Activated CD4-positive, alpha-beta T cell treated with anti-CD3 and anti-CD28 coated beads for 1 hour (primary cell): ENCODE measurements at regions not wholly inside any gene's neighbourhood (a gene's known extent, or its start where the extent isn't known, plus 50 kb on each side); places are given as distances from the start of the nearest gene placed in this dataset.
"Not testable (repeated sequence)": the region's sequence is repeated elsewhere in the genome, so short reads cannot be mapped to it uniquely, and the experiment has no call there.

ENCODE experiments used
- DNase-seq: peaks from one replicate; pipeline ENCODE4 v3.0.0-alpha.2; 2020

- no peak for DNase-seq
Measured at GRCh38 chr9:134547161-134548100, 94.2 kb upstream of the COL5A1 start.

DNA sequence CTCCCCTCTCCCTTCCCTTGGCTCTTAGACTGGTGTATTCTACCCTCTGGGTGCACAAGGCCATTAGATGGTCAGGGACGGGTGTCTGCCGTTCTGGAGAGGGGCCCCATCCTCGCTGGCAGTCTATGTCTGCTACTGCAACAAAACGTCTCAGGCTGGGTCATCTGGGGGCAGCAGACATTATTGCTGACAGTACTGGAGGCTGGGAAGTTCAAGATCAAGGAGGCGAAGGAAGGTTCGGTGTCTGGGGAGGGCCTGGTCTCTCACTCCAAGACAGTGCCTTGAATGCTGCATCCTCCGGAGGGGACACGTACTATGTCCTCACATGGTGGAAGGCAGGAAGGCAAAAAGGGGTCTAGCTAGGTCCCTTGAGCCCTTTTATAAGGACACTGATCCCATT, 93.4 kb upstream of the COL5A1 start:
- no peak for DNase-seq

GRCh38 chr9:134548618-134549017, 93.0 kb upstream of the COL5A1 start:
- DNase-seq = no peak

- no peak for DNase-seq
Measured at GRCh38 chr9:134549336-134549735, 92.3 kb upstream of the COL5A1 start.

GRCh38 chr9:134550081-134550480, 91.5 kb upstream of the COL5A1 start:
- DNase-seq = not testable (repeated sequence)

GRCh38 chr9:134550584-134550983, 91.0 kb upstream of the COL5A1 start:
- no peak for DNase-seq

- no peak for DNase-seq
Measured at GRCh38 chr9:134551176-134551575, 90.4 kb upstream of the COL5A1 start.

GRCh38 chr9:134551644-134552348, 89.8 kb upstream of the COL5A1 start:
- no peak for DNase-seq

DNA sequence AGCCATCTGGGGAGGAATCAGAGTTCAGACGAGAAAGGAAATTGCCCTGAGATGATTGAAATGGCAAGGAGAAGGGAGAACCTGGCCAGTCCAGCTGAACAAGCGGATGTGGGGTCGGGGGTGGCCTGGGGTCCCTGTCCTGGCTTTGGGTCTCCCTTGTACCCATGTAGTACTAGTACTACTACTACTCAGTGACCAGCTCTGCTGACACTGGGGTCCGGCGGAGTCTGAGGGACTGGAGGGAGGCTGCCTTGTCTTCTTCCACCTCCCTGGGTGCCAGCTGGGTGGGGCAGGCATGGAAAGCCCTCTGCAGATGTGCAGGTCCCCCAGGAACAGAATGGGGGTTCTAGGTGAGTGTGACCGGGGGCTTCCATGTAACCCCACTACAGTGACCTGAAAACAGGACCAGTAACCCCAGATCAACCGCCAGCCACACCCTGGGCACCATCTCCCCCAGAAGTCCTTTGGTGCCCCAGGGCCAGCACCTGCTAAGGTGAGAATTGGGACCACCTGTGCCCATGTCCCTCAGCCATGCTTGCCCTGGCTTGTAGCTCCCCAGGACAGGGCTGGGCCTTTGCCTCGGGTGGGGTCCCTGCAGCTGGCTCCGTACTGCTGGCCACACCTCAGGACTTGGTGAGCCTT, 89.1 kb upstream of the COL5A1 start:
- no peak for DNase-seq

GRCh38 chr9:134553061-134553891, 88.3 kb upstream of the COL5A1 start:
- DNase-seq = no peak

- DNase-seq = no peak
Measured at GRCh38 chr9:134553996-134554372, 87.6 kb upstream of the COL5A1 start.

DNA sequence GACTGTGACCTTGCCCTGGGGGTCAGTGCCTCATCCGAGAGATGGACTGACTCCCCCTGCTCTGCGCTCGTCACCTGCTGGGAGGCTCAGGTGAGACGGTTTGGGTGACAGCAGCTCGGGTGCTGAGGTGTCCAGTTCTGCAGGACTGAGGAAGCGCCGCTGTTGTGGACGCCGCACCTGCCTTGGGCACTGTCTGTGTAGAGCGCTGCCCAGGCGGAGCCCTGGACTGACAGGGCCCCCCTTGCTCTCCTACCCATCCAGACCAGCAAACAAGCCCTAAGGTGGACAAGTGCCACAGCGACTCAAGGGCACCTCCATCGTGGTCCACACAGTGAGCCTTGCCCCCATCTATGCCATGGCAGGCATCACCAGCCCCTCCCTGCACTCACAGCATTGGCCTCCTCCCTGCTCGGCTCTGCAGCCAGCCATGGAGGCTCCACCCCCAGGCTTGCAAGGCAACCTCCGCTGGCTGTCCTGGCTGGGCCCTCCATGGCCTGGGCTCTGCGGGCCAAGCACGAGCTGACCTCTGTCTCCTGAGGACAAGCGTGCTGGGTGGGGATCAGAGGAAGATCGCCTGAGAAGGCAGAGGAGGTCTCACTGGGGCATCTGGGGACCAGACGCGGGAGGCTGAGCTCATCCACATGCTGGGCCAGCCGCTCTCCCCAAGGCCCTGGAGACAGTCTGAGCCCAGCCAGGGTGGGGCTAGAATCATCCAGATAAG, 87.1 kb upstream of the COL5A1 start:
- DNase-seq = no peak

DNA sequence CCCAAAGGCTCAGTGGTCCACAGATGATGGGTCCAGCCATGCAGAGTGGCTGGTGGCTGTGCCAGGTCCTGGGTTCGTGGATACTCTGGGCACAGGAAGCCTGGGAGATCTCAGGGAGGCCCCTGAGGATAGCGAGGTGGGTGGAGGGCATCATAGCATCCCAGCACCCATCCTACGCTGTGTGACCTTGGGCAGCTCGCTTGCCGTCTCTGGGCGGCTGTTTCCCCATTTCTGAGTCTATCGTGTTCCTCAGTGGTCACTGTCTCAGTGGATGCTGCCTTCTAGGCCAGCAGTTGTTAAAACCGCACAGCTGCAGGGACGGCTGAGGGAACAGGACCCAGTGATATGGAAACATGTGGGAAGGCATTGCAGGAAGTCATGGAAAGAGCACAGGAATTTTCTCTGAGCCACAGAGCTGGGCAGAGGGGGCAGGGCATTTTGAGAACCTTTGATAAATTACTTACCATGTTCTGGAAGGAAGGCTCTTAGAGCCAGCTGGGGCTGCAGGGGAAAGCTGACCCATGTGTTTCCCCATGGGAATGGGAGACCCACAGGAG, 86.4 kb upstream of the COL5A1 start:
- DNase-seq = no peak

- DNase-seq = no peak
Measured at GRCh38 chr9:134556531-134557068, 85.0 kb upstream of the COL5A1 start.

DNA sequence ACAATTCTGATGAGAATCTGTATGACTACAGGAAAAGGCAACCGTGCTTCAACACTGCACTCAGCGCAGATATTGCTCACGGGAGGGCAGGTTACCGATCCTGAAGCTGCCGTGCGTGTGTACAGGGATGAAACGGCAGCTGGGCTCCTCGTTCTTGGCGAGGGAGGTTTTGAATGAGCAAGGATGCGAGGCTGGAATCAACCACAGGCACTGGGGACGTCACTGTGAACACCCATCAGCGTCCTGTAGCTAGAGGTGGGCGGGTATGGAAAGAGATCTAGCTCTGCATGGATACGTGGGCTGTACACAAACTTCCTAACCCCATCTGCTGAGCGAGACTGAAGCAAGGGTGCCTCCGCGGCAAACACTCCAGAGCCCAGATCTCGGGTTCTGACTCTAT, 84.3 kb upstream of the COL5A1 start:
- DNase-seq = no peak

GRCh38 chr9:134558124-134558905, 83.3 kb upstream of the COL5A1 start:
- DNase-seq = no peak

DNA sequence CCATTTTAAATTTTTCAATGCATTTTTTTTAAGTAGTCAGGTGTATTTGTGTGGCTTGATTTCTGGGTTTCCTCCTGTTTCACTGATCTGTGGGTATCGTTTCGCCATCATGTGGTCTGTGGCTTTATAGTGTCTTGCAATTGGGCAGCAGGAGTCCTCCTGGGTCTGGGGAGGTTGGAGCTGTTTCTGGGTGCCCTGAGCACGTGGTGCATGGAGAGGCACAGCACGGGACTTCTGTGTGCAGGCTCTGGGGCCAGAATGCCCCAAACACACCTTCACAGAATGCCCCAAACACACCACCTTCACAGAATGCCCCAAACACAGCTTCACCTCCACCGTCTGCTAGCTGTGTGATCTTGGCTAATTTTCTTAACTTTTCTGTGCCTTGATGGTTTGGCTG, 82.6 kb upstream of the COL5A1 start:
- DNase-seq = no peak

DNA sequence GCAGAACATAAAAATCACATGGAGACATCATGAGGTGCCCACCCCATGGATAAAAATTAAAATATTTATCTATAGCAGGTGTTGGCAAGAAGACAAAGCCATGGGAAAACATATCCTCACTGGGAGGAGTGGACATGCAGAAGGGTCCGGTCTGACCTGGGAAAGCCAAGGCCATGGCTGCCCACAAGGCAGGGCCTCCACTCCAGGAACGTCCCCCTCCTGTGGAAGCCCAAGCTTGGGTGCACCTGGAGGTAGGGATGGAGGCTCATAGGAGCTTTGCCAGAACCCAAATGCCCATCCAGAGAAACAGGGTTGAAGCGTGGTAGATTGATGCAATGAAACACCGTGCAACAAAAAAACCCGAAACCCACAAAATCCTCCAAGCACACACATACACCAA, 81.4 kb upstream of the COL5A1 start:
- DNase-seq = no peak

DNA sequence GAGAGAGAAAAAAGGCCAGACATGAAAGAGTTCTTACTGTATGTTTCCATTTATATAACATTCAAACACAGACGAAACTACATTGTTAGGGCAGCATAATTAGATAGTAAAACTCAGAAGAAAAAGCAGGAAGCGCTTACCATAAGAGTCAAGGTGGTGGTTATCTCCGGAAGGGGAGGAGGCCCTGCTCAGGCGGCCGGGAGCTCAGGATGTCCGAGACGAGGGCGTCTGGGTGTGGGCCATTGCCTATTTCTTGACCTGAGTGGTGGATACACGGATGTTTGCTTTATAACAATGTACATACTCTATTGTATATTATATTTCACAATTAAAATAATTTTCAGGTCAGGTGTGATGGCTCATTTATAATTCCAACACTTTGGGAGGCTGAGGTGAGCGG, 80.9 kb upstream of the COL5A1 start:
- no peak for DNase-seq

- no peak for DNase-seq
Measured at GRCh38 chr9:134561427-134562145, 80.0 kb upstream of the COL5A1 start.
